Activated naive CD8-positive, alpha-beta T cell treated with anti-CD3 and anti-CD28 coated beads, Interleukin-2, amount 50 U/mL, for 24 hours (primary cell): ENCODE measurements at regions not wholly inside any gene's neighbourhood (a gene's known extent, or its start where the extent isn't known, plus 50 kb on each side); places are given as distances from the start of the nearest gene placed in this dataset.
A peak's percentile ranks its signal among the peaks of the same experiment; 100 is the strongest.

ENCODE experiments used
- ATAC-seq: fragments of 150-1000 bp; cut with Tn5 transposase; one replicate; pipeline ENCODE4 v1.10.0; 2021
- DNase-seq: peaks from one replicate; pipeline ENCODE4 v3.0.0; 2021
- H3K27ac Mint-ChIP-seq: one replicate; pipeline ENCODE4 v1.8.0; 2021; ENCODE audit warnings: mild to moderate bottlenecking, mixed read lengths
- H3K27me3 Mint-ChIP-seq: one replicate; pipeline ENCODE4 v1.8.0; 2021; ENCODE audit warnings: mixed read lengths
- H3K36me3 Mint-ChIP-seq: one replicate; pipeline ENCODE4 v1.8.0; 2021; ENCODE audit warnings: low read depth, mixed read lengths
- H3K4me1 Mint-ChIP-seq: one replicate; pipeline ENCODE4 v1.8.0; 2021; ENCODE audit warnings: mixed read lengths
- H3K4me3 Mint-ChIP-seq: one replicate; pipeline ENCODE4 v1.8.0; 2021; ENCODE audit warnings: mild to moderate bottlenecking, moderate library complexity, mixed read lengths
- H3K9me3 Mint-ChIP-seq: one replicate; pipeline ENCODE4 v1.8.0; 2021; ENCODE audit warnings: mixed read lengths

DNA sequence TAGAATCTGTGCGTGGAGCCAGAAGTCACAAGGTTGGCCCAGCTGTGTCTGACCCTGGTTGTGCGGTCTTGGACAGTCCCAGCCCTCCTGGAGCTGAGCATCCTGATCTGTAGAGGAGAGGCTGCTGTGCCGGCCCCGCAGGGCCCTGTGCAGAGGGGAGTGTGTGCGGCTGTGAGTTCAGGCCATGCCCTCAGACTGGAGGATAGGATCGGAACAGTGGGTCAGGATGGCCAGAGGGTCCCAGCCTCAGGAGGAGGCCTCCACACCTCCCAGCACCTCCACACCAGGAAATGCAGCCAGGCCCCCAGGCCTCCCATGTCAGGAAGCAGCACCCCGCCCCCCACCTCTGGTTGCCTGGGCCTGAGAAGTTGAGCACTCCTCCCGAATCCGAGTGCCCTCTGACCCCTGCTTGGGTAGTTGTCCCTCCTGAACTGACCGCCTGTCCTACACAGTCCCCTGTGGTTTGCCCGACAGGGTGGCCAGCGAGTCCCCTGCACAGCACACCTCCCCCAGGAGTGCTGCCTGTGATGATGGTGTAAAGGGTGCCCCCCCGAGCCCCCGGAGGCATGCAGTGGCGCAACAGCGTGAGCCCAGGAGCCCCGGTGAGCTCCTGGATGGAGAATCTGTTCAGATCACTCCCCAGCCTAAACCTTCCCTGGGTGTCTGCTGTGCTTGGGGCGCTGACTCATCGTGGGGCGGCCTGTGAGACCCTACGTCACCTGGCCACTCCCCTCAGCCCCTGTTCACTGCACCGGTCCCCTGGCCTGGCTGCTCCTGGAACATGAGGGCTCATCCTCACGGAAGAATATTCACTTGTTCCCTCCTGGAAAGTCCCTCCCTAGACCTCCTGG is 285.2 kb downstream of the SEC14L1 start:
- H3K4me3 Mint-ChIP-seq, result peak overlapping the region; percentile 36
- H3K27me3 Mint-ChIP-seq, result no peaks in the 10 kb centered on the region
- H3K4me1 Mint-ChIP-seq, result peaks cover 74% of the 10 kb centered on the region
- ATAC-seq, result peak; percentile 71
- H3K27ac Mint-ChIP-seq, result peak overlapping the region; percentile 54
- no peaks in the 10 kb centered on the region for H3K36me3 Mint-ChIP-seq
- peak; percentile 71 for DNase-seq
- no peaks in the 10 kb centered on the region for H3K9me3 Mint-ChIP-seq

DNA sequence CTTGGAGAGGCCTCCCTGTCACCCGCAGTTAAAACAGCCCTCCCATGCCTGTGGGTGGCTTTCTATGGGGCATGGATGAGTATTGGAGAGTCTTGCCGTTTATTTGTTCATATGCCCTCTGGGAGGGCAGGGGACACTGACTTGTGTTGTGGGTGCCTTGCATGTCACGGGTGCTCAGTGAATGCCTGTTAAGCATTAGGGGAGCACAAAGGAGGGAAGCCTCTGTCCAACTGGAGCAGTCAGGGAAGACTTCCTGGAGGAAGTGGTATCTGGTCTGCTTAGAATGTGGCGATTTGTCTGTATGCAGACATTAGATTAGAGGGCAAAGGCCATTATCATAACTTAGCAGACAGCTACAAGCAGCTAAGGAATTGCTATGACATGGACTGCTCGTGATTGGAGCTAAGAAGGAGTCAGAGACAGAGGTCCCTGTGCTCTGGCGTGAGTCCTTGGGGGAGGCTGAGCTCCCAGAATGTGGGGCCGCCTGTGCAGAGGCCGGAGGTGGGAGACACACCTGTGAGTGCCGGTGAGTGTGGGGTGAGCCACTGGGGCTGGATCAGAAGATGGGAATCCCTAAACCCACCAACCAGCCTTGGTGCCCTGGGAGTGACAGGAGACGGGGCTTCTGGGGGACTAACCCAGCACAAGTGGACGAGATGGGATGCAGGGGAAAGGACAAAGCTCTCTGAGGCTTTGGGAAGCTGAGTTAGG is 286.1 kb downstream of the SEC14L1 start:
- DNase-seq, result no peak

DNA sequence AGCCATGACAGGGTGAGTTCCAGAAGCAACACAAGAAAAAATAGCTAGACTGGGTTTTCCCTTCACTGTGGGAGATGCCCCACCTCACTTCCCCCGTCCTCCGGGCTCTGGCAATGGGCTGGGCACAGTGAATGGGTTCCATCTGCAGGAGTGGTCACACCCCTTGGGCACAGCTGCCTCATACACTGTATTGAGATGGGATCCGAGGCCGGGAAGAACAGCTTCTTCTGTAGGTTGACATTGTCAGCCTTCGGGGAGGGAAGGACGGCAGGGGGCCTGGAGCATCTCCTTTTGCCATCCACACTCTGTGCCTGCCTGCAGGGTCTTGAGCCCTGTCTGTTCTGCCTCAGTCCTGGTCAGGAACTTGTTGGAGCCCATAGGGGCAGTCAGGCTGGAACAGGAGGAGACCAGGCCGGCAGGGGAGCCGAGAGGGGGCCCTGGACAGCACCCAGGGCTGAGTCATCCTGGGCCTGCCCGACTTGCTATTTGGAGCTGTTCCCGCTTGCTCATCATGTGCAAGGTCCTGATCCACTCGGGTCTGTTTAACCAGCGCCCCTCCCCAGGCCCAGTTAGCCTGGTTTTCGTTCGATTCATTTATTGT is 286.7 kb downstream of the SEC14L1 start:
- DNase-seq, result no peak
- Mint-ChIP-seq H3K27ac (no peak overlapping the region), H3K9me3 (no peaks in the 10 kb centered on the region), H3K27me3 (no peaks in the 10 kb centered on the region), H3K4me3 (no peak overlapping the region), H3K4me1 (peaks cover 79% of the 10 kb centered on the region), H3K36me3 (no peaks in the 10 kb centered on the region)
- ATAC-seq, result no peak

More for the DNA sequence above, 286.1 kb downstream of the SEC14L1 start:
- peak overlapping the region; percentile 54 for H3K27ac Mint-ChIP-seq
- no peaks in the 10 kb centered on the region for H3K36me3 Mint-ChIP-seq
- peak overlapping the region; percentile 36 for H3K4me3 Mint-ChIP-seq
- peaks cover 74% of the 10 kb centered on the region for H3K4me1 Mint-ChIP-seq
- no peaks in the 10 kb centered on the region for H3K27me3 Mint-ChIP-seq
- no peaks in the 10 kb centered on the region for H3K9me3 Mint-ChIP-seq
- peak; percentile 38 for ATAC-seq

DNA sequence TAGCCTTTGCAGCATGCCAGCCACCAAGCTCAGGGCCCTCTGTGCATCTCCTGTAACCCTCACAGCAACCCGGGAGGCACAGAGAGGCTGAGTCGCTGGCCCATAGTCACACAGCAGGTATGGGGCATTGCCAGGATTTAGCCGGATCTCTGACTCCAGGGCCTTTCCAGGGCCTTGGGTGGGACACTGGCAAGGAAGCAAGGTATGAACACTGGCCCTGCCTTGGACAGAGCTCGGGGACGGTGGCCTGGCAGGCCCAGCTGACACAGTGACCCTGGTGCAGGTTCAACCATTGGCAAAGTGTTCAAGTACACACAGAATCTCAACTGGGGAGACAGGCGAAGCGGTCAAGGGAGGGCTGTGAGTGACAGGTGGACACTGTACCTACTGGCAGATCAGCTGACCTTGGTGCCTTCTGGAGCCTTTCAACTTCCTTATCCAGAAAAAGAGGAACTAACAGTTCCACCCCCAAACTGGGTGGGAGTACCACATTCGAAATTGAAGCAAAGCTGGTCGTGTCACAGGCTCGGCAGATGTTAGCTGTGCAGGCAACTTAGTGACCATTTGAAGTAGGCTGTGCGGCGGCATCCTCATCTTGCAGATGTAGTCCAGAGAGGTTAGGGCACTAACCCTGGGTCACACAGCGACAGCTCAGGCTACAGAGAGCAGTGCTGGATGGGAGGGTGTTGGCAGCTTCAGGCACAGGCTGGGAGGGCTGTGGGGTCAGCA is 287.4 kb downstream of the SEC14L1 start:
- no peak for ATAC-seq
- H3K4me1 Mint-ChIP-seq, result peaks cover 81% of the 10 kb centered on the region
- H3K27me3 Mint-ChIP-seq, result no peaks in the 10 kb centered on the region
- no peaks in the 10 kb centered on the region for H3K9me3 Mint-ChIP-seq
- DNase-seq, result no peak
- H3K36me3 Mint-ChIP-seq, result no peaks in the 10 kb centered on the region
- no peak overlapping the region for H3K27ac Mint-ChIP-seq
- H3K4me3 Mint-ChIP-seq, result no peak overlapping the region

DNA sequence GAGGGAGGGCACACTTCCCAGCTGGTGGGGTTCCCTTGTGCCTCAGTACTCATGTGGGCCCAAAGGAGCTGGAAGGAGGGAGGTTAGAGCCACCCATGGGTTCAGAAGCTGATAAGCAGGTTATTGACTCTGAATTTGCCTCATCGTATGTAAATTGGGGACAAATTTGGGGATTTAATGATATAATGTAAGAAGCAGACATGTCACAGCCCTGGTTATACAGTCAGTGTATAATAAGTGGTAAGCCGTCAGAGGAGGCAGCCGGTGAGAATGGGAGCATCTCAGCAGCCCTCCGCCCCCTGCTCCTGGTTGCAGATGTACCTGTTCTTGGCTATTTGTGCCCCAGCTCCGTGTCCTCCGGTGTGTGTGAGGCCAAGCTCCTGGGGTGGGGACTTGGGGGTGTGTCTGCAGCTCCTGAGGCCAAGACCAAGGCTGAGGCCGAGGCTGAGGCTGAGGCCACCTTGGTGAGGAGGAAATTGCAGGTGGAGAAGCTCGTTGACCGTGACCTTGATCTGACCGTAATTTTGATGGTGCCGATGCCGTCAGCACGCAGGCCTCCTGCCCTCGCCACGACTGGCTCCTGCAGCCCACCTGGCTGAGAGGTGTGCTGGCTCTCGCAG is 288.1 kb downstream of the SEC14L1 start:
- Mint-ChIP-seq H3K4me1 (peaks cover 85% of the 10 kb centered on the region), H3K27ac (no peak overlapping the region), H3K9me3 (no peaks in the 10 kb centered on the region), H3K4me3 (no peak overlapping the region), H3K36me3 (no peaks in the 10 kb centered on the region), H3K27me3 (no peaks in the 10 kb centered on the region)
- ATAC-seq (no peak), DNase-seq (no peak)

DNA sequence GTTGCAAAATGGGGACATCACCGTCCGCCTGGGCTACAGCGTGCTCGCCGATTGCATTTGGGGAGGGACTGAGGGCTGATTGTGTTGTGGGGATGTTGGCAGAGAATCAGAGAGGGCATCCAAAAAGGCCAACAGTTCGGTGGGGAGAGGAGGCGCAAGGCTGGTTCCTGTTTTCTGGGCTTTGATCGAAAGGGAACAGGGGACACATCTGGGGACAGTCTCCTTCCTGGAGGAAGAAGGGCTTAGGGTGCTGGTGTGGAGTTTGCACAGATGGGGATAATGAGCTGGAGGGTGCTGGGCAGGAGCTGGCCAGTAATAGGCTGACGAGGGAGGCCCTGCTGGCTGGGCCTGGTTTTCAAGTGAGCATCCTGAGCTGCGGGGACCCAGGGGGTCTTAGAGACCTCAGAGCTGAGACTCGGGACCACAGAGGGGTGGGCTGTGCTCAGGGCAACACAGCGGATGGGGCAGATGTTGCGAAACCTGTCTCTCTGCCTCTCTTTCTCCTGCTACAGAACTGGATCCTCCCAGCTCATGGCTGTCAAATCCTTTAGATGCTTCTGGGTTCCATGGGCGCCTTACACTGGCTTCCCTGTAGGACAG is 288.7 kb downstream of the SEC14L1 start:
- Mint-ChIP-seq H3K27me3 (no peaks in the 10 kb centered on the region), H3K4me3 (no peak overlapping the region), H3K36me3 (no peaks in the 10 kb centered on the region), H3K9me3 (no peaks in the 10 kb centered on the region), H3K4me1 (peaks cover 89% of the 10 kb centered on the region), H3K27ac (no peak overlapping the region)
- ATAC-seq, result no peak
- no peak for DNase-seq

DNA sequence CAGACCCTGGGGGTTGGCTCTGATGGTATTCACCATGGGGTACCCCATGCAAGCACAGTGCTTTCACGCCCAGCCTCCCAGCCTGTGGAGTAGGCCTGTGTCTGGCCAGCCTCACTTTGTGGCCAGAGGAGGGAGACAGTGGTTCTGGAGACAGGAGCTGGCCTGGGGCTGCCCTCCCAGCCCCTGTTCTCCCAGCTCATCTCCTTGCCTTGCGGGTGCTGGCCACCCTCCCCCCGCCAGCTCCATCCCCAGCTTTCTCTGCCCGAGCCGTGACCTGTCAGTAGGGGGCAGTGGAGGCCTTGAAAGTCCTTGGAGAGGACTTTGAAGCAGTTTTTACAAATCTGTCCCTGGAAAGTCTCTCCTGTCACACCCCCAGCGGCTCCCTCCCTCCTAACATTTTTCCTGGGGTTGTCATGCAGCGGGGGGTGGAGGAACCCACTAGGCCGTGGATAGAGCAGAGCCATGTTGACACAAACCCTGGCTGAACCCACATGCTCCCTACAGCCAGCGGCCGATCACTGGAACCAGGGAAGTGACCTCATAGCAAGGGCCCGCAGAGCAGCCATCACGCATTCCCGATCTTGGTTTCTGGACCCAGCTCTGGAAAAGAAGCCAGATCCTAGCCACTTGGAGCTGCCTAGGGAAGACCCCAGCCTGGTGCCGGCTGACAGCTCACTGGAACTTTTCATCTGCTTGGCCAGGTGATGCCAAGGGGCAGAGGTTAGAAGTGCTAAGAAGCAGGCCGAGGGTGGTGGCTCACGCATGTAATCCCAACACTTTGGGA is 289.4 kb downstream of the SEC14L1 start:
- H3K4me1 Mint-ChIP-seq, result peaks cover 96% of the 10 kb centered on the region
- DNase-seq (peak; percentile 91), ATAC-seq (no peak)
- H3K36me3 Mint-ChIP-seq, result no peaks in the 10 kb centered on the region
- no peaks in the 10 kb centered on the region for H3K9me3 Mint-ChIP-seq
- no peak overlapping the region for H3K4me3 Mint-ChIP-seq
- no peak overlapping the region for H3K27ac Mint-ChIP-seq
- no peaks in the 10 kb centered on the region for H3K27me3 Mint-ChIP-seq

DNA sequence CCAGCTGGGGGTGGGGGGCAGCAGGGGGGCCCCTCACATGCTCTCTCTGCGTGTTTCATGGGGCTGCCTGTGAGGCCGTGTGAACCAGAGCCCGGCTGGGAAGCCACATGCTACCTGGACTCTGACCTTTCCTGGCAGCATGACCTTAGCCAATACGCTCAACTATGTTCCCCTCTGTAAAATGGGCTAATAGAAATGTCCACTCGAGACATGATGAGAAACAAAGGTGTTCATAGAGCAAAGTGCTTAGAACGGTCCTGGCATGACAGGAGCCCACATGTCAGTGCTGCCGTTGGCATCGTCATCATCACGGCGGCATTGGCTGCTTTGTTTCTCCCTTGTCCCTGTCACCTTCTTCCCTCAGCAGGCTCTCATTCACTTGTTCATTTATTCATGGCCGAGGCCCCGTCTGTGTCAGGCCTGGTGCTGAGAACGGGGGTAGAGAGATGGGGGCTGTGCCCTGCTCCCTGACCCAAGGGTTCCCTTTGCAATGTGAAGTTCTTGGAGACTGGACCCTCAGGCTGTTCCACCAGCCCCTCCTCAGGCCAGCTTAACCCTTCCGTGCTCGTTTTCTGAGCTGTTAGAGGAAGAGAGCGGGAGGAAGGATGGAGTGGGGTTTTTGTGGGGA is 291.4 kb downstream of the SEC14L1 start:
- H3K9me3 Mint-ChIP-seq, result no peaks in the 10 kb centered on the region
- H3K4me3 Mint-ChIP-seq, result peak overlapping the region; percentile 79
- H3K27me3 Mint-ChIP-seq, result no peaks in the 10 kb centered on the region
- DNase-seq, result no peak
- ATAC-seq, result no peak
- H3K36me3 Mint-ChIP-seq, result no peaks in the 10 kb centered on the region
- peaks cover 96% of the 10 kb centered on the region for H3K4me1 Mint-ChIP-seq
- H3K27ac Mint-ChIP-seq, result peak overlapping the region; percentile 84

DNA sequence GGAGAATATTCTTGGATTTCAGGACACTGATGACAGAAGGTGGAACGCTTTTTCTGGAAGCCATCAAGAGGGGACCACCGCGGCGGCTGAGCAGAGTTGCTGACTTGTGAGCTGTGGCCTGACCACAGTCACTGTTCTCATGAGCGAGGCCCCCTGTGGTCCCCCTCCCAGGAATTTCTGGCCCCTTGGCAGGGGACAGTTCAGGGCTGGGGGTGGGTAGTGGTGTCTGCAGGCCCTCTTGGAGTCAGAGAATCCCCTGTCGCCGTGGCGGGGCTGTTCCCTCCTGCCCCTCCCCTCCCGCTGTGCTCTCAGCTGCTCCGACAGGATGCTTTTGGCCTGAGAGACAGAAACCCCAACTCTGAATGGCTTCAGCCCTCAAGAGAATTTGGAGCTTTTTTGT is 292.0 kb downstream of the SEC14L1 start:
- peaks cover 96% of the 10 kb centered on the region for H3K4me1 Mint-ChIP-seq
- no peaks in the 10 kb centered on the region for H3K36me3 Mint-ChIP-seq
- H3K27me3 Mint-ChIP-seq, result no peaks in the 10 kb centered on the region
- H3K27ac Mint-ChIP-seq, result peak overlapping the region; percentile 84
- H3K4me3 Mint-ChIP-seq, result peak overlapping the region; percentile 79
- ATAC-seq, result no peak
- H3K9me3 Mint-ChIP-seq, result no peaks in the 10 kb centered on the region
- DNase-seq, result no peak

DNA sequence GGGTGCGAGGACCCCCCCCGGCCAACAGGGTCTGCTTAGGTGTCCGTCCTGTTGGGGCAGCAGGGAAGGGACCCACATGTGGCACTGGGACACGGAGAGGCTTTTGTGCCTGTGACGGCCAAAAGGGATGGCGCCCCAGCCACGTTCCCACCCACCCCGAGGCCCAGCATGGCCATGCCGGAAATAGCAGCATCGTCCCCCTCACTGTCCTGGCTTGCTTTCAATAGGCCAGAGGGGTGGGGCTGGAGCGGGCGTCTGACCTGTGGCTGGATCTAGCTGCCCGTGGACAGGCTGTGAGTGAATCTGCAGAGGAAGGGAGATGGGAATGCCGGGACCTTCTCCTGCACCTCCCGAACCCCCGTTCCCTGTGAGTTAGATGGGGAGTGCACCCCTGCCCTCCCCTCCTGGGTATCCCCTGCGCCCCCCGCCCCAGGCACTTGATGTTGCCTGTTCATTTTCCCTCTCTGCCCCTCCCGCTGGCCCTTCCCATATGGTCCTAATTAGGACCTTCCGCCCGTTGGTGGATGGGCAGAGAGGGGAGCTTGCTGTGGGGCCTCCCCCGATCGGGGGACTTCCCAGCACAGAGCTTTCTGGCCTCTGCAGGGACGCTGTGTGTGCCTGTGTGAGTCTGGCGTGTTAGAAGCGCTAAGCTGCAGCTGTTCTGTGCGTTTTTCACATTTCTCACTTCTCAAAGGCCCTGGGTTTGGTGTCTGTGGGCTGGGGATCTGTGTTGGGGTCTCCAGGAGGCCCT is 292.8 kb downstream of the SEC14L1 start:
- peak; percentile 65 for DNase-seq
- Mint-ChIP-seq H3K9me3 (no peaks in the 10 kb centered on the region), H3K4me3 (peak overlapping the region; percentile 79), H3K27ac (peak overlapping the region; percentile 88), H3K36me3 (no peaks in the 10 kb centered on the region), H3K27me3 (no peaks in the 10 kb centered on the region), H3K4me1 (peaks cover 96% of the 10 kb centered on the region)
- peak; percentile 75 for ATAC-seq

DNA sequence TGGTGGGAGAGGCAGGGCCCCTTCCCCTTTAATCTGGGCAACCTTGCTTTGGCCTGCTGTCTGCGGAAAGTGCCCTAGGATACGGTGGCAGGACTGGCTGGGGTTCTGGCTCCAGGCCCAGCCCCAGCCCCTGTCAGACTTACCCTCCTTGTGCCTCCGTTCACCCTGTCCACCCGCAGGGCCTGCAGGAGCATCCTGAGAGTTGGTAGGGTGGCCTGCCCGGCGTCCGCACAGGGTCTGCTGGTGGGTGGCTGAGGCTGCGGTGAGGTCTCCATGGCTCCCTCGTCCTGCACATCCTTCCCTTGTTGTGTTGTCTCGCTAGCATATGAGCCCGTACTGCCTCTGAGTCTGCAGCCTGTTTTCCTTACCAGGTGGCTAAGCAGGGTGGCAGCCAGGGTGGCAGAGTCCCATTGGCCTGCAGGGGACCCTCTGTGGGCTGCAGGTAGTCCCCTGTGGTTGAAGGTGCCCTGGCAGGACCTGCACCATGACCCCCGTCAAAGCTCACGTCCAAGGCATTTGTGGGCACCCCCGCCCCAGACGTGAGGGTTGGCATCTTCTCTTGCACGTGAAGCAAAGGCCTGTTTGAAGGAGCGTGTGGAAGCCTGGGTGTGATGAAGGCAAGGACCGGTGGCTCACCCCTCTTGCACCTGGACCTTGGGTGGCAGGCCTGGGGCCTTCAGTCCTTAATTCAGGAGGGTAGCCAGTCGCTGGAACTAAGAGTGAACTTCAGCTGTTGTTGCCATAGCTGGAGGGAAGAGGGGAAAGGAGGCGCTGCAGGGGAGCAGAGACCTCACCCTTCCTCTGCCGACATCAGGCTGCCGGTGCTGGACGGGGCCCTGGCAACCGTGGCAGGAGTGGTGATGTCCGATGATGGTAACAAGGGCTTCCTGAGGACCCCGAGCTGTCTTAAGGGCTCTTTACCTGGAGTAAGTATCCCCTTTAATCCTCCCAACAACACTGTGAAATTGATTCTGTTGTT is 293.7 kb downstream of the SEC14L1 start:
- Mint-ChIP-seq H3K27me3 (no peaks in the 10 kb centered on the region), H3K4me1 (peaks cover 96% of the 10 kb centered on the region), H3K36me3 (no peaks in the 10 kb centered on the region), H3K4me3 (peak overlapping the region; percentile 79), H3K9me3 (no peaks in the 10 kb centered on the region), H3K27ac (peak overlapping the region; percentile 88)
- DNase-seq (peak; percentile 22), ATAC-seq (peak; percentile 11)
